Common myeloid progenitor, CD34-positive (primary cell): ENCODE measurements at regions not wholly inside any gene's neighbourhood (a gene's known extent, or its start where the extent isn't known, plus 50 kb on each side); places are given as distances from the start of the nearest gene placed in this dataset.

Experiments used
- CTCF ChIA-PET: fragments of 350-600 bp; sonication (Branson Sonifier 250); formaldehyde crosslinking; loops from one replicate; lab custom pipeline; 2021; ENCODE audit warnings: antibody characterized with exemption; lab: Charles Lee
- POLR2A ChIA-PET: fragments of 350-600 bp; sonication (Branson Sonifier 250); formaldehyde crosslinking; loops from one replicate; lab custom pipeline; 2021; ENCODE audit warnings: antibody characterized with exemption; lab: Charles Lee
- DNase-seq, 3 donors: peaks; one replicate each; pipeline versions ENCODE4 v3.0.0 to v3.0.0-alpha.2; 2013
- H3K27ac ChIP-seq, 2 experiments: 1 replicate in 1 of 2; 2 replicates in 1 of 2; pipeline ENCODE4 v1.7.0; 2013; ENCODE audit warnings: inconsistent platforms in 2 of 2, low read length in 2 of 2, mild to moderate bottlenecking in 2 of 2, low read depth in 1 of 2, moderate library complexity in 1 of 2; ENCODE audit not compliant: severe bottlenecking in 2 of 2, insufficient read depth in 1 of 2, poor library complexity in 1 of 2
- H3K27me3 ChIP-seq, 5 experiments: replicated peaks in 2 of 5; 1 replicate in 3 of 5; 2 replicates in 2 of 5; pipeline versions ENCODE4 v1.6.1 to v1.7.0; 2013; ENCODE audit warnings: low read length in 4 of 5, mild to moderate bottlenecking in 2 of 5, moderate library complexity in 2 of 5, inconsistent platforms in 1 of 5; ENCODE audit not compliant: insufficient read depth in 5 of 5, control insufficient read depth in 4 of 5
- H3K36me3 ChIP-seq, 4 experiments: 1 replicate in 2 of 4; 2 replicates in 2 of 4; pipeline versions ENCODE4 v1.6.1 to v1.7.0; 2013; ENCODE audit warnings: low read length in 3 of 4, control low read depth in 1 of 4, mild to moderate bottlenecking in 1 of 4; ENCODE audit not compliant: control insufficient read depth in 4 of 4, insufficient read depth in 4 of 4
- H3K4me1 ChIP-seq, 4 experiments: 1 replicate in 3 of 4; 2 replicates in 1 of 4; pipeline versions ENCODE4 v1.6.1 to v1.7.1; 2013; ENCODE audit warnings: low read length in 3 of 4, mild to moderate bottlenecking in 3 of 4, control low read depth in 1 of 4, inconsistent platforms in 1 of 4, moderate library complexity in 1 of 4; ENCODE audit not compliant: control insufficient read depth in 4 of 4, insufficient read depth in 4 of 4; ENCODE audit errors: control extremely low read depth in 1 of 4
- H3K4me3 ChIP-seq, 7 experiments: 1 replicate in 4 of 7; 2 replicates in 3 of 7; pipeline versions ENCODE4 v1.5.1 to v1.7.0; 2013; ENCODE audit warnings: mild to moderate bottlenecking in 7 of 7, low read length in 6 of 7, moderate library complexity in 6 of 7, inconsistent platforms in 2 of 7, low read depth in 2 of 7, control low read depth in 1 of 7; ENCODE audit not compliant: insufficient read depth in 4 of 7, control insufficient read depth in 1 of 7; ENCODE audit errors: extremely low read depth in 1 of 7
- H3K9me3 ChIP-seq, 5 experiments: 1 replicate in 4 of 5; 2 replicates in 1 of 5; pipeline versions ENCODE4 v1.6.1 to v1.7.1; 2013; ENCODE audit warnings: low read length in 4 of 5, mild to moderate bottlenecking in 2 of 5, inconsistent platforms in 1 of 5, low read depth in 1 of 5, moderate library complexity in 1 of 5; ENCODE audit not compliant: control insufficient read depth in 4 of 5, insufficient read depth in 2 of 5; ENCODE audit errors: control extremely low read depth in 1 of 5
- WGBS: methylation state at CpG from one replicate; pipeline ENCODE4 v1.1.5; 2013; ENCODE audit not compliant: insufficient coverage; 5-methylcytosine and 5-hydroxymethylcytosine counted together

DNA sequence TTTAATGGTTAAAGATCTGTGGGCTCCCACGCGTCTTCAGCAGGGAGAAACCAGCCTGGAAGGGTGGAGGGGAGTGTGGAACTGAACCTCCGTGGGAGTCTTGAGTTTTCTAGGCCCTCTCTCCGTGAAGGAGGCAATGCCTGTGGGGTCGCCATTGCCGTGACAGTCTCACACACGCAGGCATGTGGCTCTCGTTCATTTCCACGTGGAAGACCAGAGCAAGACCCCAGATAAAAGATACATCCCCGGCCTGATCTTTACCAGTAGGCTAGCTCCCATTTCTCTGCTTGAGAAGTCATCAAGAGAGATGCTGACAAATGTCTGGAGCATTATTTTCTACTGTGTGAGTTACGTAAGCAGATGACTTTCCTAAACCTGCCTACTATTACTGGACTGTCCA lies 491.7 kb upstream of the LMO3 start:
- no peaks in the 10 kb centered on the region for H3K4me1 ChIP-seq
- H3K27ac ChIP-seq, result no peak overlapping the region
- no peaks in the 10 kb centered on the region for H3K27me3 ChIP-seq
- H3K9me3 ChIP-seq, result peaks cover 0 to 4% (median 0%) of the 10 kb centered on the region in 5 experiments
- no peak for DNase-seq
- no peaks in the 10 kb centered on the region for H3K36me3 ChIP-seq
- H3K4me3 ChIP-seq, result no peak overlapping the region
- WGBS, result 88% methylated on average over 9 of the region's 11 CpGs
- CTCF ChIA-PET, result no interaction called here
- POLR2A ChIA-PET, result no interaction called here

DNA sequence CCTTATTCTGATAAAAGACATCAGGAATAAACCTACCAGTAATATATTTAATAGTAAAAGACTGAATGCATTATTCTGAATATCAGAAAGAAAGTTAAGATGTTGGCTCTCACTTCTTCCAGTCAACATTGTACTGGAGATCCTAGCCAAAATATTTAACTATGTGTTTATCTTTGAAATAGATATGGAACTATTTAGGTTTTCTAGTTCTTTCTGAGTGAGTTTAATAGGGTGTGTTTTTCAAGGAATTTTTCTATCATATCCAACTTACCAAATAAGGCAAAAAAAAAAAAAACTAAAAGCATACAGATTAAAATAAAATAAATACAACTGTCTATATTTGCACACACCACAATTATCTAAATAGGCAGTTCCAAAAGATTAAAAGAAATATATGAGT lies 478.9 kb upstream of the LMO3 start:
- no peak for DNase-seq
- H3K9me3 ChIP-seq, result peaks cover 0 to 4% (median 0%) of the 10 kb centered on the region in 5 experiments
- H3K27ac ChIP-seq, result no peak overlapping the region
- no peaks in the 10 kb centered on the region for H3K27me3 ChIP-seq
- POLR2A ChIA-PET, result no interaction called here
- no peak overlapping the region for H3K4me3 ChIP-seq
- H3K4me1 ChIP-seq, result no peaks in the 10 kb centered on the region
- CTCF ChIA-PET, result no interaction called here
- H3K36me3 ChIP-seq, result no peaks in the 10 kb centered on the region

DNA sequence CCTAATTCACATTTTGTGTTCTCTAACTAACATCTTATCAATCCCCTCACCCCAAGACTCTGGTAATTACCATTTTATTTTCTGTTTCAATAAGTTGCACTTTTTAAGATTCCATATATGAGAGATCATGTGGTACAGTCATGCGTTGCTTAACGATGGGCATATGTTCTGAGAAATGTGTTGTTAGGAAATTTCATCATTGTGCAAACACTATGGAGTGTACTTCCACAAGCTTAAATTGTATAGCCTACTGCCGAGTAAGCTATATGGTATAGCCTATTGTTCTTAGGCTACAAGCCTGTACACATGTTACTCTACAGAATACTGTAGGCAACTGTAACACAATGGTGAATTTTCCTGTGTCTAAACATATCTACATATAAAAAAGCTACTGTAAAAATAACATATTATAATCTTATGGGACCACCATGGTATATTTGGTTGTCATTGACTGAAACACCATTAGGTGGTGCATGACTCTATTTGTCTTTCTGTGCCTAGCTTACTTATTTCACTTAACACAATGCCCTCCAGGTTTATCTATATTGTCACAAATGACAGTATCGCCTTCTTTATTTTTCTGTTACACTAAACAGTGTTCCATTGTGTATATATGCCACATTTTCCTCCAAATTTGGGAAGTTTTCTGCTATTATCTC lies 473.4 kb upstream of the LMO3 start:
- Histone ChIP-seq H3K9me3 (no peaks in the 10 kb centered on the region), H3K27ac (no peak overlapping the region), H3K4me1 (no peaks in the 10 kb centered on the region), H3K4me3 (no peak overlapping the region), H3K36me3 (no peaks in the 10 kb centered on the region), H3K27me3 (no peaks in the 10 kb centered on the region)
- DNase-seq, result no peak
- ChIA-PET POLR2A (no interaction called here), CTCF (no interaction called here)
- 94% methylated on average over 3 of the region's 4 CpGs for WGBS

DNA sequence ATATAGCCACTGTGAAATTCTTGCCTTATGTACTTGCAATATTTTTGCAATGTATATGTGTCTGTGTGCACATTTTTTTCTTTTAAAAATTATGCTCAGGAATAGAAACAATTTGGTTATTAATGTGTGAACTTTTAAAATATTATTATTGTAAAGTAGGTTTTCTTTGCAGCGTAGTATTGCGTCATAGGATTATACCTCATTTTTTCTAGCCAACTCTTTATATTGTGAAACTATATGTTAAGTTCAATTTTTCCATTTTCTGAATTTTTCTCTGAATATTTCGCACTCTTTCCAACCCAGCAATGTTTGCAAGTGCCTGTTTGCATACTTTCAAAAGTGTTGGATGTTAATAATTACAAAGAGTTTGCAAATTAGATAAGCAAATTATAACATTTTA lies 471.6 kb upstream of the LMO3 start:
- Histone ChIP-seq H3K4me3 (no peak overlapping the region), H3K4me1 (no peaks in the 10 kb centered on the region), H3K36me3 (no peaks in the 10 kb centered on the region), H3K27ac (no peak overlapping the region), H3K27me3 (no peaks in the 10 kb centered on the region), H3K9me3 (no peaks in the 10 kb centered on the region)
- WGBS, result no CpG with 5 or more reads among the region's 3 CpGs
- POLR2A ChIA-PET, result no interaction called here
- CTCF ChIA-PET, result no interaction called here
- no peak for DNase-seq

DNA sequence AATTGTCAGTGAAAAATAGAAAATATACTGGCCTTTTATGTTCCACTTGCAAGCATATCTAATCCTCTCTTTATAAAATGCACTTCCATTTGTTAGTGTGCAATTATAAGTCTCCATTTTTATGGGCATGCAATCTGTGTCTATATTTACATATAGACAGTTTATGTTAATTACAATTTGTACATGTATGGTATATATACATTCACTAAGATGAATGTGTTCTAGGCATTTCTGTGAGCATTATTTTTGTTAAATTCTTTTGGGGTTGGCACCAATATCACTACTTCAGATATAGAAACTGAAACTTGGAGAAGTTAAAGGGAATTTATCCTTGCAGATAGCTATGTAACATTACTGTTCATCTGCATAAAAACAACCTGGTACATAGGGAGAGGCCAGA lies 470.8 kb upstream of the LMO3 start:
- CTCF ChIA-PET, result no interaction called here
- no peaks in the 10 kb centered on the region for H3K27me3 ChIP-seq
- POLR2A ChIA-PET, result no interaction called here
- H3K9me3 ChIP-seq, result no peaks in the 10 kb centered on the region
- H3K4me1 ChIP-seq, result no peaks in the 10 kb centered on the region
- H3K36me3 ChIP-seq, result no peaks in the 10 kb centered on the region
- no peak overlapping the region for H3K27ac ChIP-seq
- DNase-seq, result no peak
- no peak overlapping the region for H3K4me3 ChIP-seq

DNA sequence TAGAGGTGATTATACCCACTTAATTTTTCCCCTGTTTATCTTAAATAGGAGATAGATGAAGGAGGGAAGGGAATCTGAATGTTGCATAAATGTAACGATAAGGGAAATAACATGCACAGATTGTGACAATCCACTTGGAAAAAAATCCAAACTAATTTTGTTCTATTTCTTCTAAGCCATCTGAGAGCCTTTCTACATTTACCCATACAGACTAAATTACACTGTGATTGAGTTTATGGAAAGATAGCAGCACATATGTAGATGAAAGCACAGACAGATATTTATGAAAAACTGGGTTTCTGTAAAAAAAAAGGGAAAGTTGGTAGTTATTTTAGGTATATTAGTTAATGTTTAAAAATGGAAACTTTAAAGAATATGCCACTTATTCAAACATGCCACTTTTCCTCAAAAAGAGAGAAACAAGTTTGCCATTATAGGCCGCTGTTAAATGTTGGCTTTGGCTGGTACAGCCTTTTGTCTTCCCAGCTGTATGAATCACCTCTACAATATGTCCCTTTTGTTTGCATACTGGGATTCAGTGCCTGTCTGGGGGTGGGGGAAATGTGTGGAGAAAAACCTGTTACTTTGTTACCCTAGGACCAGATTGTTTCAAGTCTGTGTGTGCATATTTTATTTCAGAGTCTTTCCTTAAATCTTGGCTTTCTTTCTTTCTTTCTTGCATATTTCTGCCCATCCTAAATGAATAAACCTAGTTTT lies 470.2 kb upstream of the LMO3 start:
- Histone ChIP-seq H3K4me3 (no peak overlapping the region), H3K36me3 (no peaks in the 10 kb centered on the region), H3K27ac (no peak overlapping the region), H3K9me3 (no peaks in the 10 kb centered on the region), H3K4me1 (no peaks in the 10 kb centered on the region), H3K27me3 (no peaks in the 10 kb centered on the region)
- DNase-seq, result no peak
- POLR2A ChIA-PET, result no interaction called here
- WGBS, result no CpG with 5 or more reads among the region's 2 CpGs
- CTCF ChIA-PET, result no interaction called here

DNA sequence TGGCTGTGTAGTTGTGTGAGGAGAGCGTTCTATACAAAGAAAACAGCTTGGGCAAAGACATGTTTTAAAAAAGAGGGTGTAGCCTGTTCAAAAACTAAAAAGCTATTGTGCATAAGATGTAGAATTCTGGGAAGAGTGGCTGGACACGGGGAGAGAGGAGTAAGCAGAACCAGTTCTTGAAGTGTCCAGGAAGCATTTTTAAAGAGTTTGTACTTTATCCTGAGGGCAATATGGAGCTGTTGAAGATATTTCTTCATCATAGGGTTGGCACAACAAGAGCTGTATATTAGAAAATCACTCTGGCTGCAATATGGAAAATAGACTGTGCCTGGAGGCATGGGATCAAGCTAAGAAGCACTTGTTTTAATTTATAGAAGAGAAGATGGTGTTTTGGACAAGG lies 458.9 kb upstream of the LMO3 start:
- peaks cover 0 to 1% (median 0%) of the 10 kb centered on the region in 5 experiments for H3K9me3 ChIP-seq
- DNase-seq, result no peak
- CTCF ChIA-PET, result no interaction called here
- POLR2A ChIA-PET, result no interaction called here
- H3K27ac ChIP-seq, result no peak overlapping the region
- no peaks in the 10 kb centered on the region for H3K4me1 ChIP-seq
- H3K27me3 ChIP-seq, result no peaks in the 10 kb centered on the region
- 82% methylated on average over 2 of the region's 2 CpGs for WGBS
- no peaks in the 10 kb centered on the region for H3K36me3 ChIP-seq
- no peak overlapping the region for H3K4me3 ChIP-seq
